Activated CD4-positive, alpha-beta T cell treated with anti-CD3 and anti-CD28 coated beads, Interleukin-2, amount 50 U/mL, for 24 hours (primary cell): ENCODE measurements at regions not wholly inside any gene's neighbourhood (a gene's known extent, or its start where the extent isn't known, plus 50 kb on each side); places are given as distances from the start of the nearest gene placed in this dataset.
"Not testable (repeated sequence)": the region's sequence is repeated elsewhere in the genome, so short reads cannot be mapped to it uniquely, and the experiment has no call there.

Source experiments
- DNase-seq, 2 donors: peaks; one replicate each; pipeline ENCODE4 v3.0.0-alpha.2; 2020; ENCODE audit warnings: low read depth in 1 of 2, low spot score in 1 of 2

DNA sequence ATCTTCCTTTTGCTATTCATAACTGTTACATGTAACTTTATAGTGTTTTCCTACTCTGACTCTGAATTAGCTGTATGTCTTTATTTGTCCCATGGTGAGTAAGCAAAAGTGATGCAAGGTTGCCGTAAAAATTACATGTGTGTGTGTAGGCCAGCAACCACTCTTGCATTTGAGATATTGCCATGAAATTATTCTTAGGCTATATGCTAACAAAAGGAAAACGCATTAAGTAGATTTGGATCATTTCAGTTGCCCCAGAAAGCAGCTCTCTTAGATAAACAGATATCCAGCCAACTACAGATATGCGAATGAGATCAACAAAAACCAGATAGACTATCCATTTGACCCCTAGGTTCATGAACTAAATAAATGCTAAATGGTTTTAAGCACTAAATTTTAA, 73.6 kb downstream of the CYLC2 start:
- DNase-seq: no peak

DNA sequence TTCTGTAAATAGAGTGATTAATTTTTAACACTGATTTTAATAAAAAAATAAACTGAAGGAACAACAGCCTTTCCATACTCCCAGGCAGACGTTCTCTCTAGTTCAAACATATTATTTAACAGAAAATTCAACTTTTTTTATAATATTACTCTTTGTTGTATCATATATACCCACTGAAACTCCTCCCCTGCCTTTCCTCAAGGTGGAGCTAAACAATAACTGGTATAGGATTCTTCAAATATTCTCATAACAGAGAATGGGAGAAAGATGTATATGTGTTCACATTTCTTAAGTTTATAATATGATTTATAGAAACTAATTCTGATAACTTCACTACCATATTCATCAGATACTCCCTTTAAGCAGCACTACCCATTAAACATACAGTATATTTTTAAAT, 83.4 kb downstream of the CYLC2 start:
- DNase-seq: no peak

DNA sequence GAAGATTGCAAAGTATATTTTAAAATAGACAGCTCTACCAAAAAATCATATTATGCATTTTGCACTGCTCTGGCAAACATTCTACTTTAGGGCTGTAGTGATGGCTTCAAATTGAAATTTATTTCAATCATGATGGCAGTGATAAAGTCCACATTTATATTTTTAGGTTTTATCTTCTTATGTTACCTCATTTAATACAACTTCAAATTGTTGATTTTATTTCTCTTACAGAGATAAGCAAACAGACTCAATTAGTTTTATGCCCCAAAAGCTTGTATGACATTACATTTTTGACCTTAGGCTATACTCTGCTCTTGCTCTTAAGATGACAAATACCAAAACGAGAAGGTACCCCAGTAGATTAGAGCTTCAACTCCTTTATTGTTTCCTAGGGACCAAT, 87.4 kb downstream of the CYLC2 start:
- DNase-seq: no peak

GRCh38 chr9:103089357-103089756, 94.2 kb downstream of the CYLC2 start:
- no peak for DNase-seq

GRCh38 chr9:103104101-103104500, 109.0 kb downstream of the CYLC2 start:
- no peak for DNase-seq

- no peak for DNase-seq
These were observed 121.1 kb downstream of the CYLC2 start for GRCh38 chr9:103116246-103116645.

GRCh38 chr9:103126494-103126893, 131.4 kb downstream of the CYLC2 start:
- no peak for DNase-seq

GRCh38 chr9:103139891-103140290, 144.8 kb downstream of the CYLC2 start:
- DNase-seq: no peak

- no peak for DNase-seq
These were observed 157.3 kb downstream of the CYLC2 start for GRCh38 chr9:103152473-103152872.

DNA sequence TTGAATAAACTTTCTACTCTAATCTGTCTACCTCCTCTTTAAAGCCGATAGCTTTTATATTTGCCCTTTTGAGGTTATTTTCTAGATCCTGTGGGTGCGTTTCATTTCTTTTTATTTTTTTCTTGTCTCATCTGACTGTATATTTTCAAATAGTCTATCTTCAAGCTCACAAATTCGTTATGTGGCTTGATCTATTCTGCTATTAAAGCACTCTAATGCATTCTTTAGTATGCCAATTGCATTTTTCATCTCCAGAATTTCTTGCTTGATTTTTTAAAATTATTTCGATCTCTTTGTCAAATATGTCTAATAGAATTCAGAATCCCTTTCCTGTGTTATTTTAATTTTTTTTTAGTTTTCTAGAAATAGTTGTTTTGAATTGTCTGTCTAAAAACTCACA, 172.4 kb downstream of the CYLC2 start:
- no peak for DNase-seq

GRCh38 chr9:103168254-103168653, 173.1 kb downstream of the CYLC2 start:
- no peak for DNase-seq

- DNase-seq: no peak
These were observed 174.7 kb downstream of the CYLC2 start for GRCh38 chr9:103169798-103170197.

- DNase-seq: no peak
These were observed 188.6 kb downstream of the CYLC2 start for GRCh38 chr9:103183701-103184171.

DNA sequence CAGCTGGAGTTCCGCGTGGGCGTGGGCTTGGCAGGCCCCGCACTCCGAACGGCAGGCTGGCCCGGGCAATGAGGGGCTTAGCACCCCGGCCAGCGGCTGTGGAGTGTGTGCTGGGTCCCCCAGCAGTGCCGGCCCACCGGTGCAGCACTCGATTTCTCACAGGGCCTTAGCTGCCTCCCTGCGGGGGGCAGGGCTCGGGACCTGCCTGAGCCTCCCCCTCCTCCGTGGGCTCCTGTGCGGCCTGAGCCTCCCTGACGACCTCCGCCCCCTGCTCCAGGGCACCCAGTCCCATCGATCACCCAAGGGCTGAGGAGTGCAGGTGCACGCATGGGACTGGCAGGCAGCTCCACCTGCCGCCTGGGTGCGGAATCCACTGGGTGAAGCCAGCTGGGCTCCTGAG, 191.8 kb downstream of the CYLC2 start:
- DNase-seq: no peak

DNA sequence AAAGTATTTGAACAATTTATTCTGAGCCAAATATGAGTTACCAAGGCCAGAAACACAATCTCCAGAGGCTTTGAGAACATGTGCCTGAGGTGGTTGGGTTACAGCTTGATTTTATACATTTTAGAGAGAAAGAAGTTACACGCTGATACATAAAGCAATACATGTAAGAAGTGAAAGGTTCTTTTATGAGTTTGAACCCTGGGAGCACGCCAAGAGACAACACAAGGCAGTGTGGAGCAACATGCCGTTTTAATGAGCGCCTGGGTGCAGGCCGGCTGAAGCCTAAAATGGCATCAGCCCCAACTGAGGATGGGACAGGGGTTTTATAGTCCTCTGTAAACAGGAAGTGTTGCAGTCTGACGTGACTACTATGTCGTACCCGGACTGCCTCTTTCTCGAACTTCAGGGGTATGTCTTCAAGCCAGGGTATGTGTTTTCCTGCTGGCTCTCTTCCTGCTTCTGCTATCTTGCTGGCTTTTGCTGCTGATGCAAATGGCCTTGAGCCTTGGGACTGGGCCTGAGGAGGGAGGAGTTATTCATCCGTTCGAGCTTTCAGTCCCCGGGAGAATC, 193.7 kb downstream of the CYLC2 start:
- no peak for DNase-seq

DNA sequence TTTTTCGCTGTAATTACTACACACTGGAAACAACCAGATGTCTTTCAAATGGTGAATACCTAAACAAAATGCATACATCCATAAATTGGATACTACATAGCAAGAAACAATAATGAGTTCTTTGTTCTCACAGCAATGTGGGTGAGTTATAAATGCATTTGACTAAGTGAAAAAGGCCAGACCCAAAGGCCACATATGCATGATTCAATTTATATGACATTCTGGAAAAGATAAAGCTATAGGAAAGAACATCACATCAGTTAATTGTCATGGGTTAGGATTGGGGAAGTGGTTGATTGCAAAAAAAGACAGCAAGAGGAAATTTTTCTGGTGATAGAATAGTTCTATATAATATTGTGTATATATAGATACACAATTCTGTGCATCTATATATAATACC, 198.9 kb downstream of the CYLC2 start:
- no peak for DNase-seq

- no peak for DNase-seq
These were observed 208.0 kb downstream of the CYLC2 start for GRCh38 chr9:103203172-103203571.

DNA sequence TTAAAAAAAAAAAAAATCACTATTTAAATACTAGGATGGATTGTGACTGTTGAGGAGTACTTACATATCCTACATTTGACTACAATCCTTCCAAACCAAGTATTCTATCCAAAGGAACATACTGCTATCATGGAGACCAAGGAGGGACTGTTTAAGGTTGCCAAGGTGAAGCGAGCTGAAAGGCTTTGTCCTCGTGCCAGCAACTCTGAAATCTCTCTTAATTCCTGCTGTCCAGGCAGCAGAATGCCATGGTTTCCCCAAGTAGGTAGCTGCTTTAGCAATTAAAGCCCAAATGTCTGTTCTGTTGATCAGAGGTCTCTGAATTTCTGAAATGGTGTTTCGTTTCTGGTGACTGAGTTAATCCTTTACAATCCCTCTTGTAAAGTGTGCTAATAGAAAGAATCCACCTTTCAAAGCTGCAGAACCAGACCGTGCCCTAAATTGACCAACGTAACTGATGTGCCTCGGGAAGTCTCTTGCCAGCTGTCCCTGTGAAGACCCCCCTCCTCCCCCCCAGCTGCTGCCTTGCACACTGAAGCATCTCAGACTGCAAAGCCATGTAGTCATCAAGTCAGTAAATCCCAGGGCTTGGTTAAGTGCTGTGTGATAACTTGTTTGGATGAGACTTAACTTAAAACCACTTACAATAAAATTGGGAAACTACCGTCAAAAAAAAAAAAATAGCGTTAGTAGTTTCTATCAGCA, 210.9 kb downstream of the CYLC2 start:
- not testable (repeated sequence) for DNase-seq

GRCh38 chr9:103210607-103211006, 215.5 kb downstream of the CYLC2 start:
- no peak for DNase-seq

- no peak for DNase-seq
These were observed 220.1 kb downstream of the CYLC2 start for GRCh38 chr9:103215197-103215596.

GRCh38 chr9:103225702-103226646, 230.8 kb downstream of the CYLC2 start:
- no peak for DNase-seq

DNA sequence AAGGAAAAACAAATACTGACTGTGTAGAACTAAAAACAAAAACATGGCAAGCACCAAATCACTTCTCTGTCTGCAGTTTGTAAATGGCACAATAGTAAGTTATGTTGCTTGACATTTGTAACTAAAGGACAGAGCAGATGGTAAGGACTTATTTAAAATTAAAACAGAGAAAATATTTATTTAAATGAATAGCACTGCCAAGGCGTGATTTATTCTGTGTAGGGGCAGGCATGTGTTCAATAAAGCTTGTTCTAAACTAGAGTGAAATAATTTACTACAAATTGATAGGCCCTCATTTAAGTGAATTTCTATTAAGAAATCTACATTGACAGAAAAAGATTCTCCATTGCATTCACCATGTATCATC, 231.5 kb downstream of the CYLC2 start:
- DNase-seq: no peak
